Adrenal gland (tissue), 9 donors: ENCODE measurements at regions not wholly inside any gene's neighbourhood (a gene's known extent, or its start where the extent isn't known, plus 50 kb on each side); places are given as distances from the start of the nearest gene placed in this dataset.

ENCODE experiments used
- DNase-seq, 7 donors: peaks; one replicate each; pipeline ENCODE4 v3.0.0-alpha.2; 2019 to 2020
- H3K27ac ChIP-seq, 5 donors: fragments of 200-600 bp; sonication (generic) in 4 of 5; 1 replicate in 3 of 5; 2 replicates in 2 of 5; pipeline versions ENCODE4 v1.5.1 to v1.8.0; 2016 to 2020; ENCODE audit warnings: mild to moderate bottlenecking in 1 of 5
- H3K27me3 ChIP-seq: fragments of 200-600 bp; 2 replicates; pipeline ENCODE4 v1.8.0; 2021
- H3K36me3 ChIP-seq, 2 donors: fragments of 200-600 bp; replicated peaks in 1 of 2; 1 replicate in 1 of 2; 2 replicates in 1 of 2; pipeline versions ENCODE4 v1.5.1 to v1.8.0; 2018 to 2022
- H3K4me1 ChIP-seq, 2 donors: fragments of 200-600 bp; replicated peaks in 1 of 2; 1 replicate in 1 of 2; 2 replicates in 1 of 2; pipeline versions ENCODE4 v1.5.1 to v1.8.0; 2018 to 2021
- H3K4me3 ChIP-seq, 4 donors: fragments of 200-600 bp; sonication (generic) in 3 of 4; one replicate each; pipeline ENCODE4 v1.5.1; 2016 to 2018
- H3K9me3 ChIP-seq, 3 donors: fragments of 200-600 bp; sonication (generic) in 1 of 3; replicated peaks in 1 of 3; 1 replicate in 2 of 3; 2 replicates in 1 of 3; pipeline versions ENCODE4 v1.5.1 to v1.8.0; 2016 to 2021
- POLR2A ChIP-seq, 2 donors: fragments of 450-650 bp; IDR thresholded peaks; one replicate each; pipeline ENCODE4 v1.6.1; 2017; ENCODE audit warnings: antibody characterized with exemption in 2 of 2, mild to moderate bottlenecking in 2 of 2, moderate library complexity in 1 of 2
- WGBS, 4 donors: extraction: QIAGEN DNeasy Blood & Tissue Kit in 2 of 4; methylation state at CpG; one replicate each; pipeline versions ENCODE4 v1.1.5 to v1.1.7; 2013 to 2017; 5-methylcytosine and 5-hydroxymethylcytosine counted together
- intact Hi-C, 2 donors: fragments of 100-400 bp; cut with DNase I; formaldehyde crosslinking; loops; one replicate each; pipeline versions ENCODE4 v1.14.1 to v1.15.0; 2022 to 2023
- TF ChIP-seq, protein P1 (sequence below), 6 experiments: fragments of 450-650 bp in 4 of 6; fragments of 200-600 bp in 2 of 6; sonication (generic) in 1 of 6; IDR thresholded peaks; 1 replicate in 5 of 6; 2 replicates in 1 of 6; pipeline versions ENCODE4 v1.5.1 to v1.8.0; 2016 to 2021; ENCODE audit warnings: antibody characterized with exemption in 6 of 6, mild to moderate bottlenecking in 2 of 6, moderate library complexity in 1 of 6
- donor health status: healthy with polysubstance abuse.
- donor health status: Bipolar disorder and iron deficiency.
- donor health status: DM: yes; HTN: yes; CAD: no.
- donor health status: DM: no; HTN: no; CAD: no.
- donor health status: DM: no; HTN: no; CAD: no.

- no peaks in the 10 kb centered on the region for H3K9me3 ChIP-seq
- intact Hi-C loops: no loop called here
- no peaks in the 10 kb centered on the region for H3K36me3 ChIP-seq
- 31 to 40% (median 38%) methylated on average over 2 of the region's 2 CpGs for WGBS, 4 donors
- H3K4me3 ChIP-seq: no peak overlapping the region
- DNase-seq: no peak
- H3K4me1 ChIP-seq: no peaks in the 10 kb centered on the region
- TF ChIP-seq POLR2A (IDR thresholded peaks at IDR 0.05): no peak
- TF ChIP-seq, protein P1, sequence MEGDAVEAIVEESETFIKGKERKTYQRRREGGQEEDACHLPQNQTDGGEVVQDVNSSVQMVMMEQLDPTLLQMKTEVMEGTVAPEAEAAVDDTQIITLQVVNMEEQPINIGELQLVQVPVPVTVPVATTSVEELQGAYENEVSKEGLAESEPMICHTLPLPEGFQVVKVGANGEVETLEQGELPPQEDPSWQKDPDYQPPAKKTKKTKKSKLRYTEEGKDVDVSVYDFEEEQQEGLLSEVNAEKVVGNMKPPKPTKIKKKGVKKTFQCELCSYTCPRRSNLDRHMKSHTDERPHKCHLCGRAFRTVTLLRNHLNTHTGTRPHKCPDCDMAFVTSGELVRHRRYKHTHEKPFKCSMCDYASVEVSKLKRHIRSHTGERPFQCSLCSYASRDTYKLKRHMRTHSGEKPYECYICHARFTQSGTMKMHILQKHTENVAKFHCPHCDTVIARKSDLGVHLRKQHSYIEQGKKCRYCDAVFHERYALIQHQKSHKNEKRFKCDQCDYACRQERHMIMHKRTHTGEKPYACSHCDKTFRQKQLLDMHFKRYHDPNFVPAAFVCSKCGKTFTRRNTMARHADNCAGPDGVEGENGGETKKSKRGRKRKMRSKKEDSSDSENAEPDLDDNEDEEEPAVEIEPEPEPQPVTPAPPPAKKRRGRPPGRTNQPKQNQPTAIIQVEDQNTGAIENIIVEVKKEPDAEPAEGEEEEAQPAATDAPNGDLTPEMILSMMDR (IDR thresholded peaks at IDR 0.05): no peak
- H3K27me3 ChIP-seq: no peaks in the 10 kb centered on the region
- no peak overlapping the region for H3K27ac ChIP-seq
Observed at GRCh38 chr17:53721101-53721500, 101.6 kb upstream of the KIF2B start.

DNA sequence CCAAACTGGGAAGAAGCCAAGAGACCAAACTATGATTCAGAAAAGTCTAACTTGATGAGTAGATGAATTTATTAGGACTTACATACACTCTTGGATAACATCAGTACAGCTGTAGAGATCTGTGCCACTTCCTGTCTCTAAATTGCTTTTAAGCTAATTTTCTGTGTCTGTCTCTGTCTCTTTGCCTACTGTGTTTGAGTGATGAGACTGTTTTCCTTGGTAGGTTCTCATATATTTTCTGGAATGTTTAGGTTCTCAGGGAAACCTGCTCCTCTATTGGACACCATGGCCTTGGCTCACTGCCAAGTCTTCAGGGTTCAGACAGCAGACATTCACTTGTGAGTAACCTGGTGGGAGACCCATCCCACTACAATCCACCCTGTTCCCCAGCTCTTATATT is 103.5 kb upstream of the KIF2B start:
- H3K27ac ChIP-seq: no peak overlapping the region
- H3K4me1 ChIP-seq: no peaks in the 10 kb centered on the region
- no peak overlapping the region for H3K4me3 ChIP-seq
- DNase-seq: no peak
- intact Hi-C loops: no loop called here
- no peaks in the 10 kb centered on the region for H3K9me3 ChIP-seq
- H3K27me3 ChIP-seq: no peaks in the 10 kb centered on the region
- TF ChIP-seq, protein P1 (IDR thresholded peaks at IDR 0.05): no peak
- no peak for TF ChIP-seq POLR2A (IDR thresholded peaks at IDR 0.05)
- H3K36me3 ChIP-seq: no peaks in the 10 kb centered on the region

DNA sequence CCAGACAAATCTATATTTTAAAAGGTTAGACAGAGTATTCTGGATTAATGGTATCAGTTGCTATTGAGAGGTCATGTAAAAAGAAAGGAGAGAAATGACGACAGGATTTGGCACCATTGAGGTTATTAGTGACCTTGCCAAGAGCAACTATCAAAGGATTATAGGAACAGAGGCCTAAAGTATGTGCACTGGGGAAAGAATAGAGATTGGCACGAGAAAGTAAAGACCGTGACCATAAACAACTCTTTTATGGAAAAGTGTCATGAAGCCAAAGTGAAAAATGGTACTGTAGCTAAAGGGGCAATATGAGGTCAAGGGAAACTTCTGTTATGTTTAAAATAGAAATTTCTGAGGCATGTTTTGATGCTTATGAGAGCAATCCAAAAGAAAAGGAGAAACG is 115.2 kb upstream of the KIF2B start:
- Histone ChIP-seq H3K4me1 (no peaks in the 10 kb centered on the region), H3K36me3 (no peaks in the 10 kb centered on the region), H3K9me3 (no peaks in the 10 kb centered on the region), H3K27ac (no peak overlapping the region), H3K4me3 (no peak overlapping the region), H3K27me3 (no peaks in the 10 kb centered on the region)
- WGBS, 4 donors: 31 to 37% (median 35%) methylated on average over 4 of the region's 4 CpGs
- TF ChIP-seq POLR2A (IDR thresholded peaks at IDR 0.05): no peak
- TF ChIP-seq, protein P1 (IDR thresholded peaks at IDR 0.05): no peak
- intact Hi-C loops: no loop called here
- no peak for DNase-seq

DNA sequence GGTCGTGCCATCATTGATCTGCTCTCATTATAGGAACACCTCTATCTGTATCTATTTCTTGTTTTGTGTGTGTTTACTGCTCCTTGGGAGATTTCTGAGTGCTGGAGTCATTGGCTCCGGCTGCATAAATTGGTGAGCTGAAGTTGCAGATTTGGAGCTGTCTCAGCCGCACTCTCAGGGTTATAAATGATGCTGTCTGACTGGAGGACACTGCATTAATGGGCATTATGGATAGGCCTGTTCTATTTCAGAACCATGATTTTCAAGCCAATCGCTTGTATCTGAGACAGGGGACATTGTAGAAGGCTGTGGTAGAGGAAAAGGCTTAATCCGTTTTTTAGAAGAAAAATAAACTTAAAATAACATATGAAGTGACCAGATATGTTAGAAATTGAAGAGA is 126.4 kb upstream of the KIF2B start:
- no peaks in the 10 kb centered on the region for H3K9me3 ChIP-seq
- no peak for TF ChIP-seq POLR2A (IDR thresholded peaks at IDR 0.05)
- TF ChIP-seq, protein P1 (IDR thresholded peaks at IDR 0.05): no peak
- no peaks in the 10 kb centered on the region for H3K27me3 ChIP-seq
- no peak for DNase-seq
- 49 to 62% (median 53%) methylated on average over 5 of the region's 5 CpGs for WGBS, 4 donors
- intact Hi-C loops: no loop called here
- H3K4me3 ChIP-seq: no peak overlapping the region
- H3K36me3 ChIP-seq: no peaks in the 10 kb centered on the region
- no peaks in the 10 kb centered on the region for H3K4me1 ChIP-seq
- H3K27ac ChIP-seq: no peak overlapping the region
